Smooth muscle cell (in vitro differentiated cells): ENCODE measurements at regions not wholly inside any gene's neighbourhood (a gene's known extent, or its start where the extent isn't known, plus 50 kb on each side); places are given as distances from the start of the nearest gene placed in this dataset.
"Not testable (repeated sequence)": the region's sequence is repeated elsewhere in the genome, so short reads cannot be mapped to it uniquely, and the experiment has no call there.

ENCODE experiments used
- DNase-seq: peaks from one replicate; lab custom pipeline; 2025; ENCODE audit not compliant: unreplicated experiment; lab: John Stamatoyannopoulos, UW
- H2AFZ ChIP-seq: fragments of 200-600 bp; sonication (generic); 2 replicates; pipeline ENCODE4 v1.6.0; 2016; ENCODE audit warnings: antibody characterized with exemption, low read depth, mild to moderate bottlenecking
- H3F3A ChIP-seq: fragments of 200-600 bp; sonication (generic); 2 replicates; pipeline ENCODE4 v1.6.0; 2017; ENCODE audit warnings: antibody characterized with exemption, low read depth
- H3K27ac ChIP-seq: fragments of 200-600 bp; sonication (generic); 2 replicates; pipeline ENCODE4 v1.5.1; 2016; ENCODE audit warnings: low read depth, mild to moderate bottlenecking
- H3K27me3 ChIP-seq: fragments of 200-600 bp; sonication (generic); 2 replicates; pipeline ENCODE4 v1.6.1; 2016; ENCODE audit warnings: low read depth, mild to moderate bottlenecking
- H3K36me3 ChIP-seq: fragments of 200-600 bp; sonication (generic); 2 replicates; pipeline ENCODE4 v1.5.1; 2016; ENCODE audit warnings: low read depth
- H3K4me1 ChIP-seq: fragments of 200-600 bp; sonication (generic); 2 replicates; pipeline ENCODE4 v1.5.1; 2016; ENCODE audit warnings: low read depth
- H3K4me2 ChIP-seq: fragments of 200-600 bp; sonication (generic); 2 replicates; pipeline ENCODE4 v1.6.0; 2016; ENCODE audit warnings: mild to moderate bottlenecking
- H3K4me3 ChIP-seq: fragments of 200-600 bp; sonication (generic); 2 replicates; pipeline ENCODE4 v1.5.1; 2016; ENCODE audit warnings: mild to moderate bottlenecking
- H3K79me2 ChIP-seq: fragments of 200-600 bp; sonication (generic); 2 replicates; pipeline ENCODE4 v1.6.0; 2016; ENCODE audit warnings: low read depth, mild to moderate bottlenecking
- H3K9ac ChIP-seq: fragments of 200-600 bp; sonication (generic); 2 replicates; pipeline ENCODE4 v1.6.0; 2016; ENCODE audit warnings: low read depth
- H3K9me3 ChIP-seq: fragments of 200-600 bp; sonication (generic); replicated peaks from 2 replicates; pipeline ENCODE4 v1.5.1; 2016; ENCODE audit warnings: low read depth
- H4K20me1 ChIP-seq: fragments of 200-600 bp; sonication (generic); 2 replicates; pipeline ENCODE4 v1.6.0; 2016; ENCODE audit warnings: low read depth
- WGBS: methylation state at CpG from one replicate; pipeline ENCODE4 v1.1.7; 2016; ENCODE audit warnings: low lambda C conversion rate; 5-methylcytosine and 5-hydroxymethylcytosine counted together
- TF ChIP-seq, protein P1 (sequence below): fragments of 200-600 bp; sonication (generic); IDR thresholded peaks from 2 replicates; pipeline ENCODE4 v1.5.1; 2017; ENCODE audit warnings: borderline replicate concordance, mild to moderate bottlenecking, antibody characterized with exemption; ENCODE audit not compliant: insufficient read depth, poor library complexity, severe bottlenecking

DNA sequence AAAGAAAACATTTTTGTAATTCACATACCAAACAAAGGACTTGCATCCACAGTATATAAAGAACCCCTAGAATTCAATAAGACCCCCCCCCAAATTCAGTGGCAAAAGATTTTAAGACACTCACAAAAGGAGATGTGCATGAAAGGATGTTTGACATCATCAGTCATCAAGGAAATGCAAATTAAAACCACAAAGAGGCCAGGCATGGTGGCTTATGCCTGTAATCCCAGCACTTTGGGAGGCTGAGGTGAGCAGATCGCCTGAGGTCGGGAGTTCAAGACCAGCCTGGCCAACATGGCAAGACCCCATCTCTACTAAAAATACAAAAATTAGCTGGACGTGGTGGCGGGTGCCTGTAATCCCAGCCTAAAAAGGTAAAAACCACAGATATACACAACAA is 61.3 kb downstream of the AIPL1 start:
- H3K4me2 ChIP-seq, H3K36me3 ChIP-seq, H4K20me1 ChIP-seq, H3K4me1 ChIP-seq, H3K9ac ChIP-seq, H3K27me3 ChIP-seq, H2AFZ ChIP-seq, H3K79me2 ChIP-seq, H3K9me3 ChIP-seq, H3F3A ChIP-seq, H3K4me3 ChIP-seq, DNase-seq: not testable (repeated sequence)
- peak overlapping the region; percentile 94 for H3K27ac ChIP-seq
- WGBS = 76% methylated on average over 4 of the region's 4 CpGs

DNA sequence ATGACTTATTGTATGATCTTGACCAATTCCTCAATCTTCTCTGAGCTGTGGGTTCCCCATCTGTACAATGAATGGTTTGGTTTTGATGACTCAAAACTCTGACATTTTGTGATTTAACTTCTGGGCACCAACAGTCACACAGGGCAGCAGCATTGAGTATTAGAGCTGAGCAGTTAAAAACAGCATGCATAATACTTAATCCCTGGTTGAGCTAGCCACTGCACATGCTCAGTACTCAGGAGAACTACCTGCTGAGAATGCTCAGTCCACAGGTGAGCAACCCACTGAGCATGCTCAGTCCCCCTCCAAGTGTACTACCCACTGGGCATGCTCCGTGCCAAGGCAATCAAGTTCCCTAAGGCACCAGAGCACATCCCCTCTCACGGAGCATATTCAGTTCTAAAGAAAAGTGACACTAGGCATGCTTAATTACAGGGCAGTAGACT is 68.7 kb downstream of the AIPL1 start:
- H3K4me2 ChIP-seq = no peak overlapping the region

GRCh38 chr17:6365200-6365943 is 69.5 kb downstream of the AIPL1 start:
- TF ChIP-seq, protein P1, sequence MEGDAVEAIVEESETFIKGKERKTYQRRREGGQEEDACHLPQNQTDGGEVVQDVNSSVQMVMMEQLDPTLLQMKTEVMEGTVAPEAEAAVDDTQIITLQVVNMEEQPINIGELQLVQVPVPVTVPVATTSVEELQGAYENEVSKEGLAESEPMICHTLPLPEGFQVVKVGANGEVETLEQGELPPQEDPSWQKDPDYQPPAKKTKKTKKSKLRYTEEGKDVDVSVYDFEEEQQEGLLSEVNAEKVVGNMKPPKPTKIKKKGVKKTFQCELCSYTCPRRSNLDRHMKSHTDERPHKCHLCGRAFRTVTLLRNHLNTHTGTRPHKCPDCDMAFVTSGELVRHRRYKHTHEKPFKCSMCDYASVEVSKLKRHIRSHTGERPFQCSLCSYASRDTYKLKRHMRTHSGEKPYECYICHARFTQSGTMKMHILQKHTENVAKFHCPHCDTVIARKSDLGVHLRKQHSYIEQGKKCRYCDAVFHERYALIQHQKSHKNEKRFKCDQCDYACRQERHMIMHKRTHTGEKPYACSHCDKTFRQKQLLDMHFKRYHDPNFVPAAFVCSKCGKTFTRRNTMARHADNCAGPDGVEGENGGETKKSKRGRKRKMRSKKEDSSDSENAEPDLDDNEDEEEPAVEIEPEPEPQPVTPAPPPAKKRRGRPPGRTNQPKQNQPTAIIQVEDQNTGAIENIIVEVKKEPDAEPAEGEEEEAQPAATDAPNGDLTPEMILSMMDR = no peak
- Histone ChIP-seq H3K27me3 (no peaks in the 10 kb centered on the region), H2AFZ (no peak overlapping the region), H3K9me3 (no peaks in the 10 kb centered on the region), H4K20me1 (no peaks in the 10 kb centered on the region), H3K4me2 (no peak overlapping the region), H3F3A (no peaks in the 10 kb centered on the region), H3K27ac (peak overlapping the region; percentile 71), H3K36me3 (no peaks in the 10 kb centered on the region), H3K4me3 (no peak overlapping the region), H3K4me1 (no peaks in the 10 kb centered on the region), H3K79me2 (no peaks in the 10 kb centered on the region), H3K9ac (no peak overlapping the region)
- WGBS = 65% methylated on average over 13 of the region's 13 CpGs
- DNase-seq = no peak

More for the DNA sequence above, 68.7 kb downstream of the AIPL1 start:
- no peaks in the 10 kb centered on the region for H3K27me3 ChIP-seq
- no peaks in the 10 kb centered on the region for H3K36me3 ChIP-seq
- DNase-seq = no peak
- H2AFZ ChIP-seq = no peak overlapping the region
- no peaks in the 10 kb centered on the region for H3F3A ChIP-seq
- no peaks in the 10 kb centered on the region for H3K79me2 ChIP-seq
- no peak overlapping the region for H3K9ac ChIP-seq
- TF ChIP-seq, protein P1 = no peak
- H3K4me3 ChIP-seq = no peak overlapping the region
- no peaks in the 10 kb centered on the region for H3K4me1 ChIP-seq
- WGBS = 63% methylated on average over 2 of the region's 2 CpGs
- peak overlapping the region; percentile 71 for H3K27ac ChIP-seq
- H4K20me1 ChIP-seq = no peaks in the 10 kb centered on the region
- H3K9me3 ChIP-seq = no peaks in the 10 kb centered on the region

- TF ChIP-seq, protein P1 = no peak
Observed at GRCh38 chr17:6361733-6362132, 73.2 kb downstream of the AIPL1 start.

More at GRCh38 chr17:6361733-6362132, 73.2 kb downstream of the AIPL1 start:
- no peaks in the 10 kb centered on the region for H3K79me2 ChIP-seq
- H3F3A ChIP-seq = no peaks in the 10 kb centered on the region
- H3K4me3 ChIP-seq = no peak overlapping the region
- H3K4me2 ChIP-seq = no peak overlapping the region
- no peaks in the 10 kb centered on the region for H4K20me1 ChIP-seq
- no peaks in the 10 kb centered on the region for H3K9me3 ChIP-seq
- no peaks in the 10 kb centered on the region for H3K4me1 ChIP-seq
- H3K27ac ChIP-seq = no peak overlapping the region
- DNase-seq = no peak
- 80% methylated on average over 5 of the region's 5 CpGs for WGBS
- no peaks in the 10 kb centered on the region for H3K27me3 ChIP-seq
- no peak overlapping the region for H2AFZ ChIP-seq
- no peaks in the 10 kb centered on the region for H3K36me3 ChIP-seq
- H3K9ac ChIP-seq = no peak overlapping the region
